AG10803 (cell line): ENCODE measurements at regions not wholly inside any gene's neighbourhood (a gene's known extent, or its start where the extent isn't known, plus 50 kb on each side); places are given as distances from the start of the nearest gene placed in this dataset.

Source experiments
- DNase-seq: peaks from one replicate; pipeline ENCODE4 v3.0.0; 2010; ENCODE audit warnings: low read depth
- H3K4me3 ChIP-seq: 2 replicates; pipeline ENCODE4 v1.5.1; 2011; ENCODE audit warnings: mild to moderate bottlenecking, low read length, control low read depth
- CTCF ChIP-seq: conservative IDR thresholded peaks from 2 replicates; pipeline ENCODE4 v1.5.1; 2011; ENCODE audit warnings: mild to moderate bottlenecking, low read length, control low read depth, inconsistent platforms

DNA sequence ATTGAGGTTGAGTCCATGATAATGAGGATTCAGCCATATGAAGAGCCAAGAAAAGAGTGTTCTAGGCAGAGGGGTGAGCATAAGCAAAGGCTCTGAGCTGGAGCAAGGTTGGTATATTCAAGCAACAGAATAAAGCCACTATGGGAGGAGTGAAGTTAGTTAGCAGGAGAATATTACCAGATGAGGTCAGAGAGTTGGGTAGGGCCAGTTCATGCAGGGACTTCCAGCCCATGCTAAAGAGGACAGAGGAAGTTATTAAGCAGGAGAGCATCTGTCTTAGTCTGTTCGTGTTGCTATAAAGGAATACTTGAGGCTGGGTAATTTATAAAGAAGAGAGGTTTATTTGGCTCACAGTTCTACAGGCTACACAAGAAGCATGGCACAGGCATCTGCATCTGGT is 57.1 kb upstream of the ATG10 start:
- TF ChIP-seq CTCF: no peak
- no peak for DNase-seq
- H3K4me3 ChIP-seq: no peak overlapping the region

- H3K4me3 ChIP-seq: no peak overlapping the region
- DNase-seq: no peak
- no peak for TF ChIP-seq CTCF
These were observed 58.9 kb upstream of the ATG10 start for GRCh38 chr5:81912933-81913332.

DNA sequence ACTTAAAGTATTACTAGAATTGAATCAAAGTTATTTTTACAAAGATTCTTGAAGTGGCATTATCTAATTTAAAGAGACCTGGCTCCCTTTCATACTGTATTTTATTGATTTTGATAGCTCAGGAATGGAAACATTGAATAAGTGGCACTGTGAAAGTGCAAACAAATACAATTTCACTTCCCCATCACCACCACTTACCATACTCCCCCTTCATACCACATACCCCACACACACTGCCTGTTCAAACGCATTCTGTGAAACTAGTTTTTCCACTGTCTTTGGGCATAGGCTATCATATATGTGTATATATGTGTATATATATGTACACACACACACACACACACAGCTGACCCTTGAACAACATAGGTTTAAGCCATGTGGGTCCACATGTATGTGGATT is 62.1 kb upstream of the ATG10 start:
- DNase-seq: no peak
- no peak for TF ChIP-seq CTCF
- H3K4me3 ChIP-seq: no peak overlapping the region

GRCh38 chr5:81908771-81909170 is 63.1 kb upstream of the ATG10 start:
- DNase-seq: no peak
- TF ChIP-seq CTCF: no peak
- H3K4me3 ChIP-seq: no peak overlapping the region

DNA sequence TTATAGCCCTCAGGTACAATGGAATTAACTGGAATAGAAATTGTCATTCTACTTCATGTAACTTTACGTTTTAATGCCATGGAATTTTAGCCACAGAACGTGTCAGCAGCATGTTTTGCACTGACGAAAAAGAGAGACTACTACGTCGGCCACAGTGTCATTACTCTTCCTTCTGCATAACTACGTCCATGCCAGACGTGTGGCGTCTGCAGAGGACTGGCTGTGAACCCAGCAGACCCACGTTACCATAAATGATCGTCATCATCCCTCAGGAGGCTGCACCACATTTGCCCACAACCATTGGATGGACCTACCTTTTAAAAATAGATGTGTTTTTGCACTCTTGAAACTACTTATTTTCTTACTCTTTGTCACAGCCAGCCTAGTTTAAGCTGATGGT is 63.8 kb upstream of the ATG10 start:
- no peak overlapping the region for H3K4me3 ChIP-seq
- DNase-seq: no peak
- no peak for TF ChIP-seq CTCF

GRCh38 chr5:81907012-81907635 is 64.7 kb upstream of the ATG10 start:
- no peak for DNase-seq
- no peak for TF ChIP-seq CTCF

DNA sequence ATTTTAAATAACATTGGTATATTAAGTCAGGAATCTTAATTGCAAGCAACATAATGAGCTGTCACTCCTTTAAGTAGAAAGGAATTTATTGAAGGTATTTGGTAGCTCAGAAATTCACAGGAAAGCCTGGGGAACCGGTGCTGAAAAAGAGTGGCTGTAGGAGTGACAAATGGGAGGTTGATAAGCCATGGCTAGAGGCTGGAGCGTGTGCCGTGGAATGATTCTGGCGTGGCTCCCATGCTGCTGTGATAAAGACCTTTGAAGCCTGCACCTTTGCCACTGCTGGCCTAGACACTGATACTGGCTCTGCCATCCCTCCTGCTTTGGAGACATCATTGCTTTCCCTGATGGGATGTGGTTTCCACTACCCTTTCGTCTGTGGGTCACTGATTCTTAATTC is 65.7 kb upstream of the ATG10 start:
- TF ChIP-seq CTCF: no peak
- DNase-seq: no peak

More at GRCh38 chr5:81907012-81907635, 64.7 kb upstream of the ATG10 start:
- no peak overlapping the region for H3K4me3 ChIP-seq

More for the DNA sequence above, 65.7 kb upstream of the ATG10 start:
- H3K4me3 ChIP-seq: no peak overlapping the region
